ENCODE measurements at regions not wholly inside any gene's neighbourhood (a gene's known extent, or its start where the extent isn't known, plus 50 kb on each side); places are given as distances from the start of the nearest gene placed in this dataset.
"Not testable (repeated sequence)": the region's sequence is repeated elsewhere in the genome, so short reads cannot be mapped to it uniquely, and the experiment has no call there.

GRCh38 chr5:30499402-30499801, 694.1 kb upstream of the CDH6 start:
- H3K27me3 ChIP-seq, result no peaks in the 10 kb centered on the region
- no peaks in the 10 kb centered on the region for H3K4me1 ChIP-seq
- no peak for TF ChIP-seq CTCF (IDR thresholded peaks at IDR 0.05)
- no peak overlapping the region for H3K27ac ChIP-seq
- H3K9me3 ChIP-seq, result no peaks in the 10 kb centered on the region
- no peak for DNase-seq (ENCODE audit: low spot score)
- H3K36me3 ChIP-seq, result no peaks in the 10 kb centered on the region
- no peak overlapping the region for H3K4me3 ChIP-seq

GRCh38 chr5:30498972-30499371, 694.5 kb upstream of the CDH6 start:
- TF ChIP-seq CTCF (IDR thresholded peaks at IDR 0.05), result no peak
- DNase-seq (ENCODE audit: low spot score), result no peak
- Histone ChIP-seq H3K4me3 (no peak overlapping the region), H3K27ac (no peak overlapping the region), H3K4me1 (no peaks in the 10 kb centered on the region), H3K9me3 (no peaks in the 10 kb centered on the region), H3K36me3 (no peaks in the 10 kb centered on the region), H3K27me3 (no peaks in the 10 kb centered on the region)

GRCh38 chr5:30498509-30498908, 695.0 kb upstream of the CDH6 start:
- not testable (repeated sequence) for H3K4me3 ChIP-seq; DNase-seq (ENCODE audit: low spot score); H3K4me1 ChIP-seq; H3K9me3 ChIP-seq; H3K27ac ChIP-seq; H3K36me3 ChIP-seq; H3K27me3 ChIP-seq

GRCh38 chr5:30494113-30494512, 699.4 kb upstream of the CDH6 start:
- not testable (repeated sequence) for H3K9me3 ChIP-seq

GRCh38 chr5:30479104-30479503, 714.4 kb upstream of the CDH6 start:
- Histone ChIP-seq H3K27me3 (no peaks in the 10 kb centered on the region), H3K27ac (no peak overlapping the region), H3K36me3 (no peaks in the 10 kb centered on the region), H3K9me3 (peaks cover 0 to 5% of the 10 kb centered on the region in 2 donors), H3K4me3 (no peak overlapping the region), H3K4me1 (no peaks in the 10 kb centered on the region)
- DNase-seq (ENCODE audit: low spot score), result no peak
- no peak for TF ChIP-seq CTCF (IDR thresholded peaks at IDR 0.05)

More at GRCh38 chr5:30494113-30494512, 699.4 kb upstream of the CDH6 start:
- not testable (repeated sequence) for H3K36me3 ChIP-seq; H3K4me1 ChIP-seq; H3K27ac ChIP-seq; H3K4me3 ChIP-seq; H3K27me3 ChIP-seq; DNase-seq (ENCODE audit: low spot score)

GRCh38 chr5:30475429-30475828, 718.1 kb upstream of the CDH6 start:
- no peaks in the 10 kb centered on the region for H3K36me3 ChIP-seq

More at GRCh38 chr5:30475429-30475828, 718.1 kb upstream of the CDH6 start:
- no peak for DNase-seq (ENCODE audit: low spot score)
- H3K4me1 ChIP-seq, result no peaks in the 10 kb centered on the region
- no peak for TF ChIP-seq CTCF (IDR thresholded peaks at IDR 0.05)
- peaks cover 0 to 5% of the 10 kb centered on the region in 2 donors for H3K9me3 ChIP-seq
- no peak overlapping the region for H3K4me3 ChIP-seq
- H3K27ac ChIP-seq, result no peak overlapping the region
- no peaks in the 10 kb centered on the region for H3K27me3 ChIP-seq
